ENCODE measurements at regions not wholly inside any gene's neighbourhood (a gene's known extent, or its start where the extent isn't known, plus 50 kb on each side); places are given as distances from the start of the nearest gene placed in this dataset.

DNA sequence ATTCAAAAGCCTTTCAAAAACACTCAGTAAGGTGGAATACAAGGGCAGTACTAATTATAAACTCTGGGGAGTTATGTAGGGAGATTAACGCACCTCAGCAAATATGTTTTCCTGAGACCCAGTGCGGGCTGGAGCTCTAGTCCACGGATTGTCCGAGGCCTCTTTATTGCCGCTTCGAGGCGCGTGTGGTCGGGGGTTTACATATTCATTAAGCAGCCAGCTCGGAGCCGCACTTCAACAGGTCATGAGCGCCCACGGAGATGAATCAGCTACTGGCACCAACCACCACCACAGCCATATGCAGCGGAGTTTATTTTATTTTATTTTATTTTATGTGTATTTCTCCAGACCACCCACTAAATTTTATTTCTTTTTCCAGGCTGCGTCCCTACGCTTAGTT, 195.9 kb upstream of the ADARB2 start:
- Mint-ChIP-seq H3K27ac (no peak overlapping the region; a peak in 1 of 7 replicates), H3K4me3 (no peak overlapping the region), H3K9me3 (no peaks in the 10 kb centered on the region), H3K4me1 (peaks cover 4 to 15% of the 10 kb centered on the region in 2 experiments; a peak in 3 of 4 replicates), H3K27me3 (ENCODE audit: low read depth) (no peaks in the 10 kb centered on the region), H3K36me3 (ENCODE audit: insufficient read depth in 1 of 3, low read depth in 3 of 3) (no peaks in the 10 kb centered on the region)
- Histone ChIP-seq H2BK120ac (ENCODE audit: low read depth, low read length, poor library complexity, severe bottlenecking) (no peak overlapping the region), H3T11ph (ENCODE audit: low read length) (no peak overlapping the region), H2AFZ (ENCODE audit: low read length) (no peak overlapping the region), H3K27ac (ENCODE audit: insufficient read length, low read depth, low read length) (no peak overlapping the region), H3K18ac (ENCODE audit: insufficient read length, low read depth, low read length) (no peak overlapping the region), H3K79me1 (ENCODE audit: insufficient read depth, low read depth, low read length, poor library complexity, severe bottlenecking) (no peaks in the 10 kb centered on the region), H3K79me2 (ENCODE audit: insufficient read depth, low read length) (no peaks in the 10 kb centered on the region), H2AK5ac (ENCODE audit: insufficient read length, low read length) (no peak overlapping the region), H4K5ac (ENCODE audit: insufficient read length, low read depth, low read length) (no peak overlapping the region), H4K20me1 (ENCODE audit: control insufficient read depth, insufficient read depth, insufficient read length) (no peaks in the 10 kb centered on the region), H3K4ac (ENCODE audit: low read depth, low read length) (no peak overlapping the region), H2BK20ac (ENCODE audit: low read depth, low read length, poor library complexity, severe bottlenecking) (no peak overlapping the region), H3K27me3 (ENCODE audit: insufficient read depth, low read length) (no peaks in the 10 kb centered on the region), H3K4me1 (ENCODE audit: insufficient read depth, low read length) (no peaks in the 10 kb centered on the region), H2BK15ac (ENCODE audit: low read depth, low read length) (no peak overlapping the region), H4K91ac (ENCODE audit: insufficient read length, low read depth, low read length) (no peak overlapping the region), H3K14ac (ENCODE audit: insufficient read depth, low read length) (no peak overlapping the region), H4K8ac (replicated peaks; ENCODE audit: insufficient read length, low read depth, low read length) (no peak overlapping the region), H3K9me3 (ENCODE audit: control insufficient read depth, low read depth, low read length) (no peaks in the 10 kb centered on the region), H3K4me2 (ENCODE audit: insufficient read depth, insufficient read length, low read length) (peak overlapping the region; percentile 10), H2BK12ac (ENCODE audit: insufficient read length, low read depth, low read length) (no peak overlapping the region), H3K56ac (ENCODE audit: insufficient read length, low read depth, low read length) (no peak overlapping the region), H2BK5ac (ENCODE audit: insufficient read length, low read length) (no peak overlapping the region), H3K9ac (ENCODE audit: extremely low read depth, insufficient read length, low read length) (no peak overlapping the region), H3K23ac (ENCODE audit: insufficient read length, low read depth, low read length) (no peak overlapping the region), H3K23me2 (ENCODE audit: insufficient read length, low read depth, low read length, poor library complexity, severe bottlenecking) (no peaks in the 10 kb centered on the region)
- TF ChIP-seq CTCF (conservative IDR thresholded peaks at IDR 0.05): no peak
- WGBS (ENCODE audit: extremely low coverage, insufficient read length, low lambda C conversion rate): no CpG with 5 or more reads among the region's 16 CpGs
- DNase-seq: no peak
